Nephron progenitor cell (in vitro differentiated cells): ENCODE measurements at regions not wholly inside any gene's neighbourhood (a gene's known extent, or its start where the extent isn't known, plus 50 kb on each side); places are given as distances from the start of the nearest gene placed in this dataset.

Experiments
- DNase-seq: peaks from one replicate; pipeline ENCODE4 v3.0.0; 2021
- H3K27ac Mint-ChIP-seq: 2 replicates; pipeline ENCODE4 v1.8.0; 2021; ENCODE audit warnings: mild to moderate bottlenecking, moderate library complexity, mixed read lengths
- H3K27me3 Mint-ChIP-seq: 2 replicates; pipeline ENCODE4 v1.8.0; 2021; ENCODE audit warnings: mild to moderate bottlenecking, low read depth, mixed read lengths; ENCODE audit not compliant: poor library complexity
- H3K36me3 Mint-ChIP-seq: 2 replicates; pipeline ENCODE4 v1.8.0; 2021; ENCODE audit warnings: low read depth, mixed read lengths
- H3K4me1 Mint-ChIP-seq: 2 replicates; pipeline ENCODE4 v1.8.0; 2021; ENCODE audit warnings: mixed read lengths
- H3K4me3 Mint-ChIP-seq: 2 replicates; pipeline ENCODE4 v1.8.0; 2021; ENCODE audit warnings: mild to moderate bottlenecking, moderate library complexity, mixed read lengths
- H3K9me3 Mint-ChIP-seq: 2 replicates; pipeline ENCODE4 v1.8.0; 2021; ENCODE audit warnings: mild to moderate bottlenecking, moderate library complexity, mixed read lengths
- TF ChIP-seq, protein P1 (sequence below): fragments of 200-600 bp; sonication (generic); IDR thresholded peaks from 2 replicates; pipeline ENCODE4 v1.5.0; 2021; ENCODE audit warnings: antibody characterized with exemption

DNA sequence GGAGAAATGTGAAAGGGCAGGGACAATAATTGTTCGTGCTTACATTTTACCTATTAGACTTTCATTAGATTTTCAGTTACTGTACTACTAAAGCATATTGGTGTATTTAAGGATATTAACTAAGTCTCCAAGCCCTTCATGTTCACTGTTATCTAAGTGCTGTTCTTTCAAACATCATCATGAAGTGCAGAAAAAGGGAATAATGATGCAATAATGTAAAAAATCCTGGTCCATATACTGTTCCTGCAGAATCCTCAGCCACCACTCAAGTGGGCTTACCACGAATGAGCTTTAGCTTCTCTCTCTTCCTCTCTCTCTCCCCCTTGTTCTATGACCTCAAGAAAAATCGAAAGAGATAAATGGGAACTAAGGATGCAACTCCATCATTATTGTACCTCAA is 600.7 kb downstream of the UTRN start:
- Mint-ChIP-seq H3K4me3 (no peak overlapping the region), H3K27me3 (peaks cover 3% of the 10 kb centered on the region), H3K36me3 (no peaks in the 10 kb centered on the region), H3K9me3 (no peaks in the 10 kb centered on the region), H3K4me1 (no peaks in the 10 kb centered on the region), H3K27ac (no peak overlapping the region)
- TF ChIP-seq, protein P1, sequence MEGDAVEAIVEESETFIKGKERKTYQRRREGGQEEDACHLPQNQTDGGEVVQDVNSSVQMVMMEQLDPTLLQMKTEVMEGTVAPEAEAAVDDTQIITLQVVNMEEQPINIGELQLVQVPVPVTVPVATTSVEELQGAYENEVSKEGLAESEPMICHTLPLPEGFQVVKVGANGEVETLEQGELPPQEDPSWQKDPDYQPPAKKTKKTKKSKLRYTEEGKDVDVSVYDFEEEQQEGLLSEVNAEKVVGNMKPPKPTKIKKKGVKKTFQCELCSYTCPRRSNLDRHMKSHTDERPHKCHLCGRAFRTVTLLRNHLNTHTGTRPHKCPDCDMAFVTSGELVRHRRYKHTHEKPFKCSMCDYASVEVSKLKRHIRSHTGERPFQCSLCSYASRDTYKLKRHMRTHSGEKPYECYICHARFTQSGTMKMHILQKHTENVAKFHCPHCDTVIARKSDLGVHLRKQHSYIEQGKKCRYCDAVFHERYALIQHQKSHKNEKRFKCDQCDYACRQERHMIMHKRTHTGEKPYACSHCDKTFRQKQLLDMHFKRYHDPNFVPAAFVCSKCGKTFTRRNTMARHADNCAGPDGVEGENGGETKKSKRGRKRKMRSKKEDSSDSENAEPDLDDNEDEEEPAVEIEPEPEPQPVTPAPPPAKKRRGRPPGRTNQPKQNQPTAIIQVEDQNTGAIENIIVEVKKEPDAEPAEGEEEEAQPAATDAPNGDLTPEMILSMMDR: no peak
- no peak for DNase-seq

DNA sequence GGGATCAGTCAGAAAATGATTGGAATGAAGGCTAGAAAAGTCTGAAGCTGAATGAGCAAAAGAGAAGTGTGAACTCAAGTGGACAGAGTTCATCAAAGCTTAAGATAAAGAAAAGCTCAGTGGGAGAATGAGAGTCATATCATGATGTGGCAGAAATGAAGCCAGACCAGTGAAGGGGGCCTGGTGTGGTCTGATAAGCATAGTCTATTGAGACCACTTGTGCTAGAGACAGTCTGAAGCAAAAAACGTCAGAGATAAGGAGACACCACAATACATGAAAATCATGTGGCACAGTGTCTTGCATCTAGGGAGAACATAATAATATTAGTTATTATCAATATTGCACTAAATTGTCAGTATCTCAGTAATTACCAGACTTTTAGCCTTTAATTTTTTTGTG is 601.5 kb downstream of the UTRN start:
- no peak for DNase-seq
- H3K27ac Mint-ChIP-seq: no peak overlapping the region
- peaks cover 3% of the 10 kb centered on the region for H3K27me3 Mint-ChIP-seq

DNA sequence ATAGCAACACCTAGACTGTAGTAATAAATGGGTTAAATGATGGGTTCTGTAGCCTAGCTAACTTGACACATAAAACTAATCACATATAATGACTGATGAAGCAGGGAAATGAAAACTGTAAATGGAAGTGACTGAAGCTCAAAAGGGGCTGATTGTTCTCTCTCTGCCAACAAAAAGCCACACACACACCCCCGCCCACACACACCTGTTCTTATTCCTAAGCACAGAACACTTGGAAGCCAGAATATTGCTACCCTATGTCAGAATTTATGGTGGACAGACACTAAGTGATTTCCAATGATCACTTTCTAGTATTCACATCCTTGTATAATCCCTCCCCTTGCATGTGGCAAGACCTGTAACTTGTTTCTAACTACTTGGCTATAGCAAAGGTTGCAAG is 603.5 kb downstream of the UTRN start:
- Mint-ChIP-seq H3K36me3 (no peaks in the 10 kb centered on the region), H3K27me3 (no peaks in the 10 kb centered on the region), H3K9me3 (no peaks in the 10 kb centered on the region), H3K4me3 (no peak overlapping the region), H3K4me1 (no peaks in the 10 kb centered on the region), H3K27ac (no peak overlapping the region)
- TF ChIP-seq, protein P1: no peak
- no peak for DNase-seq

More for the DNA sequence above, 601.5 kb downstream of the UTRN start:
- TF ChIP-seq, protein P1: no peak
- Mint-ChIP-seq H3K4me1 (no peaks in the 10 kb centered on the region), H3K4me3 (no peak overlapping the region), H3K36me3 (no peaks in the 10 kb centered on the region), H3K9me3 (no peaks in the 10 kb centered on the region)

DNA sequence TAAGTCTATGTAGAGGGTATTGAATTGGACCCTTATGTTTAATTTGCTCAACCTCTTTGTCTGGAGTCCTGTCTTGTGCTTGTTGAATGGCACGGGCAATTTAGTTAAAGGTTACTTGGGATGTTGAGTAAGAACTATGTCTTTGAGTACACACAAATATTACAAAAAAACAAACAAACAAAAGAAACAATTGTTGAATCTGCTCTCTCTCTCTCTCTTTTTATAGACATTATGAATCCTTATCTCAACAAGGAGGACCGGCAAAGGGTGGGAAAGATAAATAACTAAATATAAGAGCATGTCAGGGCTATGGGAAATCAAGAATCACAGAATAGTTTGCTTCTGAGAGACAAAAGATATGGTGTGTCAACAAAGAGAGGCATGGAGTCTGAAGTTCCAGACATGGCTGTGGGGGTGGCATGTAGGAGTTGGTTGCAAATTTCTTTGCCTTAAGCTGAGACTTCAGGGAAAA is 608.6 kb downstream of the UTRN start:
- Mint-ChIP-seq H3K27ac (no peak overlapping the region), H3K36me3 (no peaks in the 10 kb centered on the region), H3K27me3 (no peaks in the 10 kb centered on the region)

DNA sequence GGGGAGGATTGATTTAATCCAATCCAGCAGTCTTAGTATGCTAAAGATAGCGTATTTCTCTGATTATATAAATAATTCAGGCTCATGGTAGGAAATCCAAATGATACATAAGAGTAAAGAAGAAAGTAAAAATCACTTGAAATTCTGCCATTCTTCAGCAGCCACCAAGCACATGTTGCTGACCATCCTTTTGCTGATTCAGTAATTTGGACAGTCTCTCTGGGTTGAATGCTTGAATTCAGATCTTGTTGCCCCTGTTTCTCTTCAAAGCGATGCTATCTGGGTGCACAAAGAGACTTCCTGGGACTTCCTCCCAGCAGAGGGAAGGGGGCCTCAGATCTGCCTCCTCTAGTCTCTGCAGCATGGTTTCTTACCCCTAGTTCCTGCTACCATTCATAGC is 609.1 kb downstream of the UTRN start:
- no peaks in the 10 kb centered on the region for H3K36me3 Mint-ChIP-seq

More for the DNA sequence above, 608.6 kb downstream of the UTRN start:
- no peak overlapping the region for H3K4me3 Mint-ChIP-seq
- no peaks in the 10 kb centered on the region for H3K9me3 Mint-ChIP-seq
- peaks cover 23% of the 10 kb centered on the region for H3K4me1 Mint-ChIP-seq
- no peak for DNase-seq
- TF ChIP-seq, protein P1: no peak

More for the DNA sequence above, 609.1 kb downstream of the UTRN start:
- Mint-ChIP-seq H3K4me3 (no peak overlapping the region), H3K27ac (no peak overlapping the region), H3K4me1 (peaks cover 23% of the 10 kb centered on the region), H3K9me3 (no peaks in the 10 kb centered on the region), H3K27me3 (no peaks in the 10 kb centered on the region)
- no peak for DNase-seq
- TF ChIP-seq, protein P1: no peak
